CD4-positive, alpha-beta memory T cell (primary cell): ENCODE measurements at regions not wholly inside any gene's neighbourhood (a gene's known extent, or its start where the extent isn't known, plus 50 kb on each side); places are given as distances from the start of the nearest gene placed in this dataset.
A peak's percentile ranks its signal among the peaks of the same experiment; 100 is the strongest.

Experiments used
- CTCF ChIA-PET: fragments of 350-600 bp; sonication (Branson Sonifier 250); formaldehyde crosslinking; loops from one replicate; lab custom pipeline; 2021; ENCODE audit warnings: inconsistent platforms; ENCODE audit not compliant: partially characterized antibody; lab: Charles Lee
- POLR2A ChIA-PET: fragments of 350-600 bp; sonication (Branson Sonifier 250); formaldehyde crosslinking; loops from one replicate; lab custom pipeline; 2021; ENCODE audit not compliant: partially characterized antibody; lab: Charles Lee
- DNase-seq, 5 donors: peaks; one replicate each; pipeline versions ENCODE4 v3.0.0 to v3.0.0-alpha.2; 2020 to 2022; ENCODE audit warnings: mixed read lengths in 1 of 5
- H3K27ac ChIP-seq: one replicate; pipeline ENCODE4 v1.7.0; 2013; ENCODE audit warnings: low read depth, low read length
- H3K27me3 ChIP-seq: 2 replicates; pipeline ENCODE4 v1.7.0; 2013; ENCODE audit warnings: mild to moderate bottlenecking, low read length, moderate library complexity; ENCODE audit not compliant: insufficient read depth
- H3K36me3 ChIP-seq: 2 replicates; pipeline ENCODE4 v1.7.0; 2013; ENCODE audit warnings: mild to moderate bottlenecking, low read length, moderate library complexity; ENCODE audit not compliant: insufficient read depth
- H3K4me1 ChIP-seq: 2 replicates; pipeline ENCODE4 v1.7.0; 2013; ENCODE audit warnings: mild to moderate bottlenecking, low read length, moderate library complexity; ENCODE audit not compliant: insufficient read depth
- H3K4me3 ChIP-seq, 2 donors: one replicate each; pipeline ENCODE4 v1.7.0; 2013; ENCODE audit warnings: low read length in 2 of 2, mild to moderate bottlenecking in 1 of 2
- H3K9me3 ChIP-seq, 2 donors: one replicate each; pipeline ENCODE4 v1.7.0; 2013; ENCODE audit warnings: low read length in 2 of 2, control low read depth in 1 of 2; ENCODE audit not compliant: control insufficient read depth in 1 of 2
- H3K27ac Mint-ChIP-seq, 7 donors: one replicate each; pipeline ENCODE4 v1.8.0; 2020 to 2021; ENCODE audit warnings: mixed read lengths in 7 of 7, mild to moderate bottlenecking in 6 of 7, inconsistent platforms in 3 of 7, moderate library complexity in 3 of 7
- H3K27me3 Mint-ChIP-seq, 2 donors: one replicate each; pipeline ENCODE4 v1.8.0; 2020 to 2021; ENCODE audit warnings: mixed read lengths in 2 of 2
- H3K36me3 Mint-ChIP-seq, 2 donors: one replicate each; pipeline ENCODE4 v1.8.0; 2020 to 2021; ENCODE audit warnings: mixed read lengths in 2 of 2, inconsistent platforms in 1 of 2, mild to moderate bottlenecking in 1 of 2
- H3K4me1 Mint-ChIP-seq, 4 donors: one replicate each; pipeline ENCODE4 v1.8.0; 2020 to 2021; ENCODE audit warnings: mixed read lengths in 4 of 4, mild to moderate bottlenecking in 1 of 4
- H3K4me3 Mint-ChIP-seq, 8 donors: one replicate each; pipeline ENCODE4 v1.8.0; 2020 to 2021; ENCODE audit warnings: mixed read lengths in 8 of 8, mild to moderate bottlenecking in 7 of 8, moderate library complexity in 6 of 8, inconsistent platforms in 3 of 8
- H3K9me3 Mint-ChIP-seq, 8 donors: one replicate each; pipeline ENCODE4 v1.8.0; 2020 to 2021; ENCODE audit warnings: mixed read lengths in 8 of 8, mild to moderate bottlenecking in 5 of 8, inconsistent platforms in 3 of 8, moderate library complexity in 1 of 8
- intact Hi-C: fragments of 100-400 bp; cut with micrococcal nuclease; formaldehyde crosslinking; loops from one replicate; pipeline ENCODE4 v1.15.1; 2023

DNA sequence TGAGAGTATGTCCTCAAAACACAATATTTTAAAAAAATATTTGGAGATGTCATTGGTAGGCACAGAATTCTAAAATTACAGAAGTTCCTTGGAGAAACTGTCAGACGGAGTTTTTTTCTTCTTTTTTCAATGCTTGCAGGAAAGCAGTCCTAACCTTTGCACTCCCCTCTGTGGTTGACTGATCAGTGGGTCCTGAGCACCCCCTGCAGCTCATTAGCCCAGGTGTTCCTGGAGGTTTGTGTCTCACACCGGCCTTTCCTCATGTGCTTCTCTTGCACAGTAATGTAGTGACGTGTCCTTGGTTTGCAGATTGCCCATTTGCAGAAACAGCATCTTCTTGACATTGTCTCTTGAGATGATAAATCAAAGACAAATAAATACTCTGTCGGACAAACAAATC lies 513.0 kb downstream of the TMEM121 start:
- Mint-ChIP-seq H3K4me3 (no peak overlapping the region), H3K36me3 (no peaks in the 10 kb centered on the region), H3K27me3 (peaks cover 1 to 8% of the 10 kb centered on the region in 2 donors), H3K4me1 (no peaks in the 10 kb centered on the region), H3K27ac (no peak overlapping the region), H3K9me3 (no peaks in the 10 kb centered on the region)
- no peaks in the 10 kb centered on the region for H3K36me3 ChIP-seq
- intact Hi-C loops: no loop called here
- ChIA-PET CTCF (interaction anchor here (0.8 to 2.0 kb wide), 4 partner anchors 17 to 145 kb away, joined by 3 to 5 read pairs (median 3); no protein-coding TSS in a partner anchor), POLR2A (no interaction called here)
- no peaks in the 10 kb centered on the region for H3K27me3 ChIP-seq
- H3K9me3 ChIP-seq: no peaks in the 10 kb centered on the region
- no peak overlapping the region for H3K4me3 ChIP-seq
- H3K27ac ChIP-seq: no peak overlapping the region
- no peaks in the 10 kb centered on the region for H3K4me1 ChIP-seq
- peak in 4 of 5 donors; percentile 44 to 62 (median 46) for DNase-seq

DNA sequence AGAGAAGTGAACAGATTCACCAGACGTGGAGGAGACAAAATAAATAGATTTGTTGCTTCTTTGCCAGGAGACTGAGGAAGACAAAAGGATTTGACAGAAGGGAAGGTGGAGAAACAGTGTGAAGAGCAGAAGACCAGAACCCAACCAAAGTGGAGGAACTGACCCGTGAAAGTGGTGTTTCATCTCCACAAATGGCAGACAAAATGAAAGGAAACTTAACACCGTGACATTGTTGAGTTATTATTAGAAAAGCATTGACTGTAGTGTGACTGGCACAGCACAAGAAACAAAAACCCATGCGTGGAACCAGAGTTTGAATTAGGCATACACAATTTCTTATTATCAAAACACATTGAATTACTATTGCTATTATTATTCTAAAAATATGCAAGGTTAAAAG lies 518.1 kb downstream of the TMEM121 start:
- H3K27ac ChIP-seq: no peak overlapping the region
- no peaks in the 10 kb centered on the region for H3K9me3 Mint-ChIP-seq
- CTCF ChIA-PET: interaction anchor here (0.8 to 1.9 kb wide), 5 partner anchors 9 to 18 kb away, joined by 3 to 10 read pairs (median 4); no protein-coding TSS in a partner anchor
- H3K4me3 ChIP-seq: no peak overlapping the region
- intact Hi-C loops: loop anchor here (2.0 kb wide), 1 partner anchor 18 kb away; no protein-coding TSS in a partner anchor
- H3K36me3 Mint-ChIP-seq: no peaks in the 10 kb centered on the region
- H3K36me3 ChIP-seq: no peaks in the 10 kb centered on the region
- no peak for DNase-seq
- H3K4me3 Mint-ChIP-seq: no peak overlapping the region
- peaks cover 0 to 3% (median under 1%) of the 10 kb centered on the region in 4 donors for H3K4me1 Mint-ChIP-seq
- no peaks in the 10 kb centered on the region for H3K9me3 ChIP-seq
- POLR2A ChIA-PET: no interaction called here
- no peaks in the 10 kb centered on the region for H3K27me3 ChIP-seq
- peaks cover 3 to 14% of the 10 kb centered on the region in 2 donors for H3K27me3 Mint-ChIP-seq
- H3K4me1 ChIP-seq: no peaks in the 10 kb centered on the region
- H3K27ac Mint-ChIP-seq: no peak overlapping the region

DNA sequence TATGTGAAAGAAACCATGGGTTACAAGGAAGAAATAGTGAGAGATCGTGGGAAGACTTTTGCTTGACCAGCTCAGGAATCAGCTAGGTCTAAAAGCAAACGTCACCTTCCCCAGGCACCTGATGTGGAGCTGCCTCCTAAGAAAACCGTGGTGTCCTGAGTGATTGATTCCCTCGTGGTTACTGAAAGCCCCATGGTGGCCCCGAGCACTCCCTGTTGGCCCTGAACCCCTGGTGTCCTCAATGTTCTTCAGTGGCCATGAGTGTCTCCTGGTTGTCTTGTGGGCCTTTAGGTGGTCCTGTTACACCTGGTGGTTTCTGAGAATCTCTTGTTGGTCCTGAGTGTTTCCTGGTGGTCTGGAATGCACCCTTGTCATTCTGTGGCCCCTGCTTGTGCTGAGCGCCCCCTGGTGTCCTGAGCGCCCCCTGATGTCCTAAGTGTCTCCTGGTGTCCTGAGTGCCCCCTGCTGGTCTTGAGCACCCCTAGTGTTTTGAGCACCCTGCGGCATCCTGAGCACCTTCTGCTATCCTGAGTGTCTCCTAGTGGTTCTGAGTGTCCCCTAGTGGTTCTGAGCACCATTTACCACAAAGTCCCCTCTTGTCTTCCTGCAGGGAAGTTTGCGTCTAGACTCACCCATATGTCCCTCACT lies 518.7 kb downstream of the TMEM121 start:
- intact Hi-C loops: loop anchor here (2.0 to 5.0 kb wide), 2 partner anchors 18 to 38 kb away; no protein-coding TSS in a partner anchor
- peak; percentile 66 to 80 (median 69) for DNase-seq
- CTCF ChIA-PET: interaction anchor here (0.8 to 1.9 kb wide), 7 partner anchors 8 to 156 kb away, joined by 3 to 10 read pairs (median 4); no protein-coding TSS in a partner anchor

DNA sequence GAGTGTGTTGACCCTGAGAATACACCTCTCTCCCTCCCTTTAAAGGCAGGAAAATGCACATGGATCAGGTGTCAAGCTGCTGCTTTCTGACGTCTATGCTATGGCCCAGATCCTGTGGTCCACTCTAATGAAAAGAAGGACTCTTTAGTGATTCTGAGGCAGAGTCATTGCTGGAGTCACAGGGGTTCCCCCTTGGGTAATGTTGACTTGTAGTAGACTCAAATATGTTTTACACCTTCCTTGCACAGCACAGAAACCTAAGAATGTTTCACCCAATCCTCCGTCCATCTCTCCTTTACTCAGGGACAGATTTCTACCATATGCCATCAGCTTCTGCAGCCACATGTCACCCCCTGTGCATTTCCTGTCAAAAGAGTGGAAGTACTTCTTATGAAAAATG lies 525.4 kb downstream of the TMEM121 start:
- ChIA-PET POLR2A (no interaction called here), CTCF (no interaction called here)
- peaks cover 0 to 3% (median 0%) of the 10 kb centered on the region in 8 donors for H3K9me3 Mint-ChIP-seq
- H3K36me3 Mint-ChIP-seq: no peaks in the 10 kb centered on the region
- H3K4me3 Mint-ChIP-seq: no peak overlapping the region
- H3K36me3 ChIP-seq: no peaks in the 10 kb centered on the region
- no peaks in the 10 kb centered on the region for H3K27me3 ChIP-seq
- no peak overlapping the region for H3K27ac ChIP-seq
- intact Hi-C loops: no loop called here
- no peaks in the 10 kb centered on the region for H3K9me3 ChIP-seq
- H3K27me3 Mint-ChIP-seq: peaks cover 3 to 10% of the 10 kb centered on the region in 2 donors
- no peaks in the 10 kb centered on the region for H3K4me1 Mint-ChIP-seq
- no peak overlapping the region for H3K27ac Mint-ChIP-seq
- H3K4me3 ChIP-seq: no peak overlapping the region
- DNase-seq: no peak
- H3K4me1 ChIP-seq: no peaks in the 10 kb centered on the region

More for the DNA sequence above, 518.7 kb downstream of the TMEM121 start:
- H3K4me3 Mint-ChIP-seq: no peak overlapping the region
- Histone ChIP-seq H3K27ac (no peak overlapping the region), H3K36me3 (no peaks in the 10 kb centered on the region), H3K4me3 (no peak overlapping the region), H3K27me3 (no peaks in the 10 kb centered on the region), H3K9me3 (no peaks in the 10 kb centered on the region), H3K4me1 (no peaks in the 10 kb centered on the region)
- H3K27me3 Mint-ChIP-seq: peaks cover 4 to 17% of the 10 kb centered on the region in 2 donors
- peak overlapping the region in 1 of 7 donors; percentile 45 for H3K27ac Mint-ChIP-seq
- H3K4me1 Mint-ChIP-seq: peaks cover 0 to 3% (median under 1%) of the 10 kb centered on the region in 4 donors
- POLR2A ChIA-PET: no interaction called here
- H3K9me3 Mint-ChIP-seq: no peaks in the 10 kb centered on the region
- H3K36me3 Mint-ChIP-seq: no peaks in the 10 kb centered on the region

DNA sequence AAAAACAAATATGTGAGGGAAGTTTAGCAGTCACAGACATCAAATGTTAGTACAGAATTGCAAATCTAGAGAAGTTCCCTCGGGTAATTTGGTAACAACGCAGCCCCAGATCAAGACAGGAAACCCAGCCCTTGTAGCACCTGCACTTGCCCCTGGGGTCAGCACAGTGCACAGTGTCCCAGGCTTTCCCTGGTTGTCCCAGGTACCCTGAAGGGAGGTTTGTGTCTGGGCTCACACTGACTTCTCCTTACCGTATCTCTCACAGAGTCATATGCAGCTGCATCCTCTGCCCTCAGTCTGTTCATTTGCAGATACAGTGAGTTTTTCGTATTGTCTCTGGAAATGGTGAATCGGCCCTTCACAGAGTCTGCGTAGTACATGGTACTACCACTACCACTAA lies 528.9 kb downstream of the TMEM121 start:
- intact Hi-C loops: no loop called here
- POLR2A ChIA-PET: no interaction called here
- CTCF ChIA-PET: interaction anchor here (0.9 kb wide), 1 partner anchor 9 kb away, joined by 3 read pairs; no protein-coding TSS in a partner anchor

DNA sequence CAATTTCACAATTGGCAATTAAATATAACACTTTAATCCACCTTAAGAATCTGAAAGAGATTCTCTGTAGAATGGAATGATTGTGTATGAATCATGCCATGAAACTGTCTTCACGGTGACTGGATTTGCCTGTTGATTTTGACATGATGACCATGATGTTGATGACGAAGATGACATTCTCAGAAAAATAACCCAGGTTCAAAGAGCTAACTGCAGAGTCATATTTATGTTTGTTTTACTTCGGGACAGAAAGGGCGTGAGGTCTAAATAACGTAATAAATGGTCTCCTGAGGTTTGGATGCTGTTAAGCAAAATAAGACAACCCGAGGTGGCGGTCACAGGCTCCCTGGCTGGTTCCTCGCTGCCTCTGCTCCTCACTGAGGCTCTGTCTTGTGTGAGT lies 532.0 kb downstream of the TMEM121 start:
- peaks cover 11% of the 10 kb centered on the region for H3K4me1 ChIP-seq
- no peak overlapping the region for H3K4me3 Mint-ChIP-seq
- H3K4me3 ChIP-seq: no peak overlapping the region
- CTCF ChIA-PET: interaction anchor here (0.8 kb wide), 1 partner anchor 50 kb away, joined by 3 read pairs; no protein-coding TSS in a partner anchor
- intact Hi-C loops: no loop called here
- H3K36me3 Mint-ChIP-seq: no peaks in the 10 kb centered on the region
- no peak for DNase-seq
- H3K27ac Mint-ChIP-seq: no peak overlapping the region
- no peak overlapping the region for H3K27ac ChIP-seq
- H3K9me3 Mint-ChIP-seq: no peaks in the 10 kb centered on the region
- POLR2A ChIA-PET: no interaction called here
- H3K4me1 Mint-ChIP-seq: peaks cover 6 to 20% (median 15%) of the 10 kb centered on the region in 4 donors
- H3K27me3 Mint-ChIP-seq: peaks cover 4 to 8% of the 10 kb centered on the region in 2 donors
- H3K27me3 ChIP-seq: no peaks in the 10 kb centered on the region
- no peaks in the 10 kb centered on the region for H3K36me3 ChIP-seq
- H3K9me3 ChIP-seq: no peaks in the 10 kb centered on the region

More for the DNA sequence above, 528.9 kb downstream of the TMEM121 start:
- no peak for DNase-seq
- Histone ChIP-seq H3K4me1 (no peaks in the 10 kb centered on the region), H3K27ac (no peak overlapping the region), H3K9me3 (no peaks in the 10 kb centered on the region), H3K27me3 (no peaks in the 10 kb centered on the region), H3K36me3 (no peaks in the 10 kb centered on the region), H3K4me3 (no peak overlapping the region)
- H3K36me3 Mint-ChIP-seq: no peaks in the 10 kb centered on the region
- H3K27me3 Mint-ChIP-seq: peaks cover 2 to 11% of the 10 kb centered on the region in 2 donors
- no peak overlapping the region for H3K4me3 Mint-ChIP-seq
- peaks cover 0 to 3% (median 0%) of the 10 kb centered on the region in 8 donors for H3K9me3 Mint-ChIP-seq
- no peak overlapping the region for H3K27ac Mint-ChIP-seq
- H3K4me1 Mint-ChIP-seq: no peaks in the 10 kb centered on the region

DNA sequence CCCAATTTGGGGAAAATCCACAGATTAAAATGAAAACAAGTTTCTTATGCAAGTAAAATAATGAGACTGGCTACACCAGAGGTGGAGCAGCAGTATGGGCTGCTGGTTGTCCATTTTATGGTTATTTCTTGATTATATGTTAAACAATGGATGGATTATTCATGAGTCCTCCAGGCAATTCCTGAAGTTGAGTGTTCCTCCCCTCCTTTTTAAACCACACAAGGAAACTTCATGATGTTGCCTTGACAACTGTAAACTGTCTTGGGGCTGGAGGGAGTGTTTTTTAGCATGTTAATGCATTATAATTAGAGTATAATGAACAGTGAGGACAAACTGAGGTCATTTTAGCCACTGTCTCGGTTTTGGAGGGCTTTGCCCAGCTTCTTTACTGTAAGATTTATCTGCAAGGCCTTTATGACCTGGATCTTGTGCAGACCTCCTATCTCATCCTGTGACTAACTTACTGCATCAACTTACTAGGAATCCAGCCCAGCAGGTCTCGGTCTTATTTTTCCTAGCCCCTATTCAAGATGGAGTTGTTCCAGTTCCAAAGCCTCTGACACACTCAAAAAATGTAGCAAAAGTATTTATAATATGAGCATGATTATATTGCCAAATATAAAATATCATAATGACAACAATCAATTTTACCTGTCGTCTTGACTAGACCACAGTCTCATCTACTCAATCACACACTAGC lies 534.0 kb downstream of the TMEM121 start:
- no peaks in the 10 kb centered on the region for H3K9me3 ChIP-seq
- Mint-ChIP-seq H3K27ac (no peak overlapping the region), H3K9me3 (no peaks in the 10 kb centered on the region), H3K4me1 (peaks cover 6 to 20% (median 15%) of the 10 kb centered on the region in 4 donors), H3K36me3 (no peaks in the 10 kb centered on the region), H3K27me3 (peaks cover 6 to 13% of the 10 kb centered on the region in 2 donors), H3K4me3 (no peak overlapping the region)
- no peaks in the 10 kb centered on the region for H3K36me3 ChIP-seq
- no peak overlapping the region for H3K4me3 ChIP-seq
- no peak for DNase-seq
- ChIA-PET CTCF (interaction anchor here (1.1 to 1.3 kb wide), 2 partner anchors 28 to 35 kb away, joined by 3 read pairs; no protein-coding TSS in a partner anchor), POLR2A (no interaction called here)
- peaks cover 11% of the 10 kb centered on the region for H3K4me1 ChIP-seq
- intact Hi-C loops: no loop called here
- H3K27me3 ChIP-seq: no peaks in the 10 kb centered on the region
- H3K27ac ChIP-seq: no peak overlapping the region
